Cardiac septum (tissue), 1 donor: ENCODE measurements at regions not wholly inside any gene's neighbourhood (a gene's known extent, or its start where the extent isn't known, plus 50 kb on each side); places are given as distances from the start of the nearest gene placed in this dataset.
"Not testable (repeated sequence)": the region's sequence is repeated elsewhere in the genome, so short reads cannot be mapped to it uniquely, and the experiment has no call there.

Experiments
- DNase-seq: peaks from one replicate; pipeline ENCODE4 v3.0.0-alpha.2; 2020; ENCODE audit warnings: low spot score
- intact Hi-C: fragments of 100-400 bp; cut with DNase I; formaldehyde crosslinking; loops from one replicate; pipeline ENCODE4 v1.14.0; 2022
- donor health status: DM: no; HTN: no; CAD: no.

GRCh38 chr2:212723226-212723625, 184.6 kb upstream of the ERBB4 start:
- DNase-seq: no peak
- intact Hi-C loops: no loop called here

- no peak for DNase-seq
- intact Hi-C loops: no loop called here
Measured at GRCh38 chr2:212722046-212722445, 183.4 kb upstream of the ERBB4 start.

GRCh38 chr2:212721026-212721451, 182.4 kb upstream of the ERBB4 start:
- intact Hi-C loops: no loop called here
- DNase-seq: no peak

GRCh38 chr2:212715411-212715810, 176.8 kb upstream of the ERBB4 start:
- intact Hi-C loops, DNase-seq: not testable (repeated sequence)

GRCh38 chr2:212713681-212714080, 175.1 kb upstream of the ERBB4 start:
- no peak for DNase-seq
- intact Hi-C loops: no loop called here

GRCh38 chr2:212712991-212713390, 174.4 kb upstream of the ERBB4 start:
- intact Hi-C loops: no loop called here
- no peak for DNase-seq

- intact Hi-C loops: no loop called here
- no peak for DNase-seq
Measured at GRCh38 chr2:212712466-212712865, 173.9 kb upstream of the ERBB4 start.

- intact Hi-C loops: no loop called here
Measured at GRCh38 chr2:212711856-212712255, 173.3 kb upstream of the ERBB4 start.

GRCh38 chr2:212709280-212709679, 170.7 kb upstream of the ERBB4 start:
- intact Hi-C loops: no loop called here
- no peak for DNase-seq

More at GRCh38 chr2:212711856-212712255, 173.3 kb upstream of the ERBB4 start:
- DNase-seq: no peak

GRCh38 chr2:212708355-212708754, 169.8 kb upstream of the ERBB4 start:
- intact Hi-C loops: no loop called here
- no peak for DNase-seq

- intact Hi-C loops: no loop called here
- DNase-seq: no peak
Measured at GRCh38 chr2:212695426-212695825, 156.8 kb upstream of the ERBB4 start.

- no peak for DNase-seq
- intact Hi-C loops: no loop called here
Measured at GRCh38 chr2:212694398-212694797, 155.8 kb upstream of the ERBB4 start.

GRCh38 chr2:212692466-212692865, 153.9 kb upstream of the ERBB4 start:
- DNase-seq: no peak
- intact Hi-C loops: no loop called here

GRCh38 chr2:212686285-212686895, 147.8 kb upstream of the ERBB4 start:
- intact Hi-C loops: loop anchor here (2.0 to 10.0 kb wide), 2 partner anchors 464 to 558 kb away; partner anchors contain the start of gene IKZF2
- no peak for DNase-seq

GRCh38 chr2:212683346-212684097, 144.9 kb upstream of the ERBB4 start:
- DNase-seq: no peak
- intact Hi-C loops: loop anchor here (10.0 kb wide), 1 partner anchor 561 kb away; no protein-coding TSS in a partner anchor

GRCh38 chr2:212682937-212683336, 144.3 kb upstream of the ERBB4 start:
- intact Hi-C loops: loop anchor here (10.0 kb wide), 1 partner anchor 562 kb away; no protein-coding TSS in a partner anchor
- no peak for DNase-seq

- DNase-seq: no peak
- intact Hi-C loops: no loop called here
Measured at GRCh38 chr2:212677466-212677865, 138.9 kb upstream of the ERBB4 start.

GRCh38 chr2:212672186-212672585, 133.6 kb upstream of the ERBB4 start:
- intact Hi-C loops: no loop called here
- DNase-seq: no peak

- intact Hi-C loops: no loop called here
- no peak for DNase-seq
Measured at GRCh38 chr2:212669761-212670160, 131.2 kb upstream of the ERBB4 start.

GRCh38 chr2:212667751-212668316, 129.2 kb upstream of the ERBB4 start:
- DNase-seq: no peak
- intact Hi-C loops: no loop called here

- no peak for DNase-seq
- intact Hi-C loops: no loop called here
Measured at GRCh38 chr2:212665948-212666347, 127.3 kb upstream of the ERBB4 start.
